NT2/D1 (cell line): ENCODE measurements at regions not wholly inside any gene's neighbourhood (a gene's known extent, or its start where the extent isn't known, plus 50 kb on each side); places are given as distances from the start of the nearest gene placed in this dataset.

Source experiments
- DNase-seq: peaks from one replicate; pipeline ENCODE4 v3.0.0-alpha.2; 2011; ENCODE audit warnings: low read depth, low spot score
- H3K27me3 ChIP-seq: 2 replicates; pipeline ENCODE4 v1.6.0; 2011; ENCODE audit warnings: mild to moderate bottlenecking; ENCODE audit not compliant: insufficient read length, insufficient read depth
- H3K36me3 ChIP-seq: 2 replicates; pipeline ENCODE4 v1.6.1; 2011; ENCODE audit warnings: mild to moderate bottlenecking, low read length, mixed read lengths; ENCODE audit not compliant: insufficient read depth, insufficient read length
- H3K4me1 ChIP-seq: 2 replicates; pipeline ENCODE4 v1.5.1; 2011; ENCODE audit not compliant: insufficient read depth, insufficient read length
- H3K4me3 ChIP-seq: 2 replicates; pipeline ENCODE4 v1.5.1; 2011; ENCODE audit warnings: low read depth; ENCODE audit not compliant: insufficient read length
- H3K9ac ChIP-seq: 2 replicates; pipeline ENCODE4 v1.6.0; 2011; ENCODE audit warnings: low read depth; ENCODE audit not compliant: insufficient read length
- H3K9me3 ChIP-seq: 2 replicates; pipeline ENCODE4 v1.5.1; 2011; ENCODE audit warnings: mild to moderate bottlenecking, low read length; ENCODE audit not compliant: insufficient read depth
- SUZ12 ChIP-seq: IDR thresholded peaks from 2 replicates; pipeline ENCODE4 v1.6.1; 2011; ENCODE audit not compliant: insufficient read length, insufficient read depth; ENCODE audit errors: extremely low read depth
- YY1 ChIP-seq: IDR thresholded peaks from 2 replicates; pipeline ENCODE4 v1.6.1; 2011; ENCODE audit not compliant: insufficient read length, insufficient read depth
- ZNF274 ChIP-seq: IDR thresholded peaks from 2 replicates; pipeline ENCODE4 v1.6.1; 2011; ENCODE audit warnings: mild to moderate bottlenecking, low read depth, low read length

GRCh38 chr5:9894571-9895301 lies 264.6 kb upstream of the TAS2R1 start:
- Histone ChIP-seq H3K4me1 (no peaks in the 10 kb centered on the region), H3K36me3 (no peaks in the 10 kb centered on the region), H3K27me3 (no peaks in the 10 kb centered on the region), H3K4me3 (no peak overlapping the region), H3K9ac (no peak overlapping the region), H3K9me3 (no peaks in the 10 kb centered on the region)
- DNase-seq, result no peak
- TF ChIP-seq ZNF274 (no peak), YY1 (no peak), SUZ12 (no peak)

- no peak for TF ChIP-seq SUZ12
- no peak for TF ChIP-seq ZNF274
- no peak for TF ChIP-seq YY1
- no peak overlapping the region for H3K9ac ChIP-seq
- H3K4me1 ChIP-seq, result no peaks in the 10 kb centered on the region
- H3K4me3 ChIP-seq, result no peak overlapping the region
- DNase-seq, result no peak
- no peaks in the 10 kb centered on the region for H3K36me3 ChIP-seq
- no peaks in the 10 kb centered on the region for H3K9me3 ChIP-seq
- H3K27me3 ChIP-seq, result no peaks in the 10 kb centered on the region
Observed at GRCh38 chr5:9892696-9893095, 262.5 kb upstream of the TAS2R1 start.

- H3K9me3 ChIP-seq, result no peaks in the 10 kb centered on the region
- no peak overlapping the region for H3K4me3 ChIP-seq
- H3K9ac ChIP-seq, result no peak overlapping the region
- no peaks in the 10 kb centered on the region for H3K4me1 ChIP-seq
- H3K27me3 ChIP-seq, result no peaks in the 10 kb centered on the region
- no peak for TF ChIP-seq SUZ12
- TF ChIP-seq ZNF274, result no peak
- no peak for TF ChIP-seq YY1
- no peaks in the 10 kb centered on the region for H3K36me3 ChIP-seq
- no peak for DNase-seq
Observed at GRCh38 chr5:9889511-9889910, 259.4 kb upstream of the TAS2R1 start.

- DNase-seq, result no peak
- Histone ChIP-seq H3K4me1 (no peaks in the 10 kb centered on the region), H3K9ac (no peak overlapping the region), H3K27me3 (no peaks in the 10 kb centered on the region), H3K4me3 (no peak overlapping the region), H3K36me3 (no peaks in the 10 kb centered on the region), H3K9me3 (no peaks in the 10 kb centered on the region)
- TF ChIP-seq YY1 (no peak), SUZ12 (no peak), ZNF274 (no peak)
Observed at GRCh38 chr5:9888501-9888901, 258.4 kb upstream of the TAS2R1 start.

- no peak for TF ChIP-seq SUZ12
Observed at GRCh38 chr5:9885164-9885563, 255.0 kb upstream of the TAS2R1 start.

GRCh38 chr5:9878206-9878605 lies 248.1 kb upstream of the TAS2R1 start:
- Histone ChIP-seq H3K36me3 (no peaks in the 10 kb centered on the region), H3K9me3 (no peaks in the 10 kb centered on the region), H3K4me1 (peaks cover 3% of the 10 kb centered on the region), H3K4me3 (no peak overlapping the region), H3K9ac (no peak overlapping the region), H3K27me3 (no peaks in the 10 kb centered on the region)
- DNase-seq, result no peak
- TF ChIP-seq YY1 (no peak), ZNF274 (no peak), SUZ12 (no peak)

More at GRCh38 chr5:9885164-9885563, 255.0 kb upstream of the TAS2R1 start:
- H3K4me3 ChIP-seq, result no peak overlapping the region
- H3K9ac ChIP-seq, result no peak overlapping the region
- no peak for DNase-seq
- no peaks in the 10 kb centered on the region for H3K9me3 ChIP-seq
- no peaks in the 10 kb centered on the region for H3K27me3 ChIP-seq
- H3K36me3 ChIP-seq, result no peaks in the 10 kb centered on the region
- H3K4me1 ChIP-seq, result peaks cover 3% of the 10 kb centered on the region

GRCh38 chr5:9877488-9877887 lies 247.3 kb upstream of the TAS2R1 start:
- Histone ChIP-seq H3K36me3 (no peaks in the 10 kb centered on the region), H3K4me3 (no peak overlapping the region), H3K4me1 (peaks cover 3% of the 10 kb centered on the region), H3K27me3 (no peaks in the 10 kb centered on the region), H3K9ac (no peak overlapping the region), H3K9me3 (no peaks in the 10 kb centered on the region)
- DNase-seq, result no peak
- TF ChIP-seq SUZ12 (no peak), ZNF274 (no peak), YY1 (no peak)

- TF ChIP-seq YY1, result no peak
- TF ChIP-seq ZNF274, result no peak
- no peak for TF ChIP-seq SUZ12
- no peak for DNase-seq
- no peak overlapping the region for H3K4me3 ChIP-seq
- H3K4me1 ChIP-seq, result peaks cover 3% of the 10 kb centered on the region
- H3K9me3 ChIP-seq, result no peaks in the 10 kb centered on the region
- no peak overlapping the region for H3K9ac ChIP-seq
- H3K36me3 ChIP-seq, result no peaks in the 10 kb centered on the region
- H3K27me3 ChIP-seq, result no peaks in the 10 kb centered on the region
Observed at GRCh38 chr5:9876451-9876850, 246.3 kb upstream of the TAS2R1 start.
